Stimulated activated CD8-positive, alpha-beta memory T cell treated with anti-CD3 and anti-CD28 coated beads, Interleukin-2, amount 100 ng/mL, for 1 hour (primary cell): ENCODE measurements at regions not wholly inside any gene's neighbourhood (a gene's known extent, or its start where the extent isn't known, plus 50 kb on each side); places are given as distances from the start of the nearest gene placed in this dataset.
"Not testable (repeated sequence)": the region's sequence is repeated elsewhere in the genome, so short reads cannot be mapped to it uniquely, and the experiment has no call there.

Experiments used
- DNase-seq, 2 donors: peaks; one replicate each; pipeline ENCODE4 v3.0.0-alpha.2; 2020; ENCODE audit warnings: low read depth in 2 of 2

DNA sequence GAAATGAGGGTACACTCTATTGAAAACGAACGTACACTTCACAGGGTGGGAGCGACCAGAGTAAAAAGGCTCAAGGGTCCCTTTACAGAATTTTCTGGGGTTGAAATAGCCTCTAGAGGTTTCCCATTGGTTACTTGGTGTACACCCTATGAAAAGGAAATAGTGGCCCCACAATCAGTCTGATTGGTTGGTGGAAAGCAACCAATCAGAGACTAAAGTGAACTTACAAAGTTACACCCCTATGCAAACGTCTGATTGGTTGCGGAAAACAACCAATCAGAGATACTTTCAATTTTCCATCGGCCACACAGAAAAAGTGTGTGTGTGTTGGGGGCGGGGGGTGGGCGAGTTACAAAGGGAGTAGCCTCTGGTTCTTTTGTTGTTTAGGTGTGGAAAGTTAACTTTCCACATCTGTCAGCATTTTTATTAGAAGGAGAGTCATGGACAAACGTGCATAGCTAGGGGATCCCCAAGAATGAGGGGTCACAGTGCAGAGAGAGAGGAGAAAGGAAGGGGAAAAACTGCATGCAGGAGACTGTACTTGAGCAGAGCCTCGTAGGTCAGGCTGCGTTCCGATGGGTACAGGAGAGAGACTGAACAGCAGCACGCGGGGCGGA is 1152.1 kb downstream of the TBC1D22A start:
- DNase-seq = no peak

DNA sequence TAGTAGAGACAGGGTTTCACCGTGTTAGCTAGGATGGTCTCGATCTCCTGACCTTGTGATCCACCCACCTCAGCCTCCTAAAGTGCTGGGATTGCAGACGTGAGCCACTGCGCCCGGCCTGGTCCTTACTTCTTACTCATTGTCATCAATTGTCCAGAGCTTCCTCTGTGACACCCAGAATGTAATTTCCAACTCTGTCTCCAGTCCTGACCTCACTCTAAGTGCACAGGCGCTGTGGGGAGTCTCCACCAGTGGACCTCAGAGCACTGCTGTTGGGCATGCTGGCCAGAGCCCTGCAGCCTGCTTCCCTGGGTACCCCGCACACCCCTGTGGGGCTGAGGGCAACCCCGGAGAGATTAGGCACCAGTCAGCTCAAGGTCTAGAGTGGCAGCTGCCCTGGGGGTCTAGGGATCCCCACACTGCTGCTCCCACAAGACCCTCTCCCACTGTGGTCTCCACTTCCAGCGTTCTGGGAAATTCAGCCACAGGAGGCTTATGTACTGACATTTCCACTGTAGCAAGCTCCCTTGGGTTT is 1140.3 kb downstream of the TBC1D22A start:
- no peak for DNase-seq

DNA sequence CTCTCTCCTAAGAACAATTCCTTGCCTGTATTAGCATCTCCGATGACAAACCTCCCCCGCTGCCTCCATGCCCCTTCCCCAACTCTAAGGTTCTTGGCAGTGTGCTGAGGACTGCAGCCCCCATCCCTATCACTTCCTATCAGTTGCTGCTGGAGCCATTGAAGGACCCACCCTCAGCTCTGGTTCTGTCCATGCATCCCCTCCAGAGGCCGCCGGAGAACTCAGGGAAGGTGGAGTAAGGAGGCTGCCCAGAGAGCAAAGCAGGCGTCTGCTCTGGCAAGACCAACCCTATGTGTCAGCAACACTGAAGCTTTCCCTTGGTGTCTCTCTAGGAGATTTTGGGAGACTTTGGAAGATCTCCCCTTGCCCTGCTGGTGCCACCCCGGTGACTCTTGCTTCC is 1139.5 kb downstream of the TBC1D22A start:
- DNase-seq = no peak

DNA sequence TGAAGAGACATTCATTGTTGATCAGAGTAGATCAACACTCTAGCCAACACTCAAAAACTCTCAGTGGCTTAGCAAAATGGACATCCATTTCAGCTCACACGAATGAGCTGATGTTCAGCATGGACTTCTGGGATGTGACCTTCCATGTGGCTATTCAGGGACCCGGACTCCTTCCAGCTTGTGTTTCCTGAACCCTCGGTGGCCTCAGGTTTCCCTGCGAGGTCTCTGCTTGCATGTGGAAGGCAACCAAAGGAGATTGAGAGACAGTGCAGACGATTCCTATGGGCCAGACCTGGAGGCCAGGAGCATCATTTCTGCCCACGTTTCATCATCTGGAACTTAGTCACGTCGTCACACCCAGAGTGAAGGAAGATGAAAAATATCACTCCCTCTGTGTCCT is 1137.4 kb downstream of the TBC1D22A start:
- no peak for DNase-seq

DNA sequence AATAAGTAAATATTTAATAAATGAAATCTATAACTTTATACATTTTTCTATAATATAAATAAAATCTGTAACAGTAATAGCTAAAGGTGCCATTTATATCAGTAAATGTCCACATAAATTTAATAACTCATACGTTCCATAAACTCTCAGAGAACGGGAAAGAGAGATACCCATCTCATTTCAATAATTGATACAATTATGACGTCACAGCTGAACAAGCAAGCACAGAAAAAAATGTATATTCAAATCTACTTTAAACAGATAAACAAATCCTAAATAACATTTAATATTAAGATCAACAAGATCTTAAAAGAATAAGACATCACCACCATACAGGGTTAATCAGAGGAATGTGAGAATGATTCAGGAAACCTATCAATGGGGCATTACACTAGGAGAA is 1136.5 kb downstream of the TBC1D22A start:
- no peak for DNase-seq

DNA sequence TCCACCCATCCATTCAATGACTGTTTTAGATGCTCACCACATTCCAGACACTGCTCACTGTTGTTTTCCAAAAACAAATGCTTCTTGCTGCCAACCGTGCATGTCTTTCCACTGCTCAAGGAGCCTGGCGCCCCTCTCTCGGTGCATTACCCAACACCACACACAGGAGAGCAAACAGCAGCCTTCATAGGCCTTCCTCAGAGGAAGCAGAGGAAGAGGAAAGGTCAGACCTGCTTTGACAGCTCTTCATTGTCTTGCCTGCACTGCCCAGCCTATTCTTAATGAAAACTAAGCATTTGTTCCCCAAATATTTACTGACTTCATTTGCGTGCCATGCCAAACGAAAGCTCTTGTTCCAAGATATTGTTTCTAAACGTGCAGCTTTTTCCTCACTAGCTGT is 1129.2 kb downstream of the TBC1D22A start:
- DNase-seq = no peak

DNA sequence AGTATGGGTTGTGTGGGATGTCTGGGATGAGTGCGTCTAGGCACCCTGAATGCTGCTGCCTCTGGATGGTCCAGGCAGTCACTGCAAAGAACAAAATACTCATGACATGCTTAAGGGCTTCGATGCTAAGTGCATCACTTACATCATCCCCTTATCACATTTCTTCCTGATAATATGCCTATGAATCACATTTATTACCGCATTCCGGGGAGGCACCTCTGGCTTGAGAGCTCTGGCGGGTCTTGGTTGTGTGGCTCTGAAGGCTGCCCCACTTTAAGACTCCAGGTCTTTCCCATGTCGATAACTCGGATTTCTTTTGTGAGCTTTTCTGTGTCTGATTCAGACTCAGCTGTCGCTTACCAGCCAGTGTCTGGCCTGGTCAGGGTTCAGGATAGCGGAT is 1126.4 kb downstream of the TBC1D22A start:
- no peak for DNase-seq

DNA sequence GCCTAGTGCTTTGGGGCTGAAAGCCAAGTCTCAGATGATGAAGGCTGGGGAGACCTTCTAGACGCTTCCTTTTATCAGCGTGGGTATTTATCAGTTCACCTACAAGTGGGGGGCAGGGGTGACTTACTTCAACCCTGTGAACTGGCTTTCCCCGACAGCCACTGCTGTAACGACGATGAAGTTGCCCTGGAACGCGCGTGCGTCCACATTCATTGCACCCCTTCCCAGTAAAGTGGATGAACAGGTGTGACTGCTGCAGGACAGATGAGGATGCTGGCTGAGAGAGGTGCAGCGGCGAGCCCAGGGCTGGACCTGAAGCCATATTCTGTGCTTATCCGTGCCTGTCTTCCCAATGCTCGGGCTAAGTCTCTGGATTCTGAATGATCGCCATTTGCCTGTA is 1122.3 kb downstream of the TBC1D22A start:
- no peak for DNase-seq

DNA sequence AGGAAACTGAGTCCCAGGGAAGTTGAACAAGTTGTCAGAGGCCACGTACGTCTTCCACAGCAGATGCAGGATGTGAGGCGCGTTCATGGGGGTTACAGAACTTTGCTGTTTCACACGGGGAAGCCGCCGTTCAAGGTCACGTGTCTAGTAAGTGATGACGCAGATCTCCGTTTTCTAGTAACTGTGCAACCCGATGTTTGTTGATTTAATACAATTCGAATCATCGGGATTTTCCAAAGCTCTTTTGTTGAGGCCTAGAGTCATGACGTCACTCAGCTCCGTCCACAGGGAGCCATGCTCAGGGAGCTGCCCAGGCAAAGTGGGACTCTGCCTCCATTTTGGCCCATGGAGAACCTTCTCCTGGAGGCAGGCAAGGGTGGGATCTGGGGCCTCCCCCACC is 1121.8 kb downstream of the TBC1D22A start:
- no peak for DNase-seq

DNA sequence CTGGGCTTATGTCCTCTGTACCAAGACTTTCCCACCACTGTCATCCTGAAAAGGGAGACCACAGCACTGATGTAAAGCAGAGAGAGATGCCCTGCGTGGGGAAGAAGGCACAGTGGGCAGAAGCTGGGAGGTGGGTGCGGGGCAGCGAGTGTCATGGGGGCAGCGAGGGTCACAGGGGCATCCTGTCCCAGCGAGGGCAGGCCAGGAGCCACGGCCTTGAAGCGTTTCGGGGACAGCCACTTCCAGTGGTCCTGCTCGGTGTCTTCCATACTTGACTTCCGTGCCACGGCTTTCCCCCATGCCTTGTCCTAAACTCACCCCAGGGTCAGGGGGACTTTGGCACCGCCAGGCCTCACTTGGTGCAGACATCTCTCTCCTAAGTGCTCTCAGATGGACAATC is 1121.3 kb downstream of the TBC1D22A start:
- DNase-seq = no peak

DNA sequence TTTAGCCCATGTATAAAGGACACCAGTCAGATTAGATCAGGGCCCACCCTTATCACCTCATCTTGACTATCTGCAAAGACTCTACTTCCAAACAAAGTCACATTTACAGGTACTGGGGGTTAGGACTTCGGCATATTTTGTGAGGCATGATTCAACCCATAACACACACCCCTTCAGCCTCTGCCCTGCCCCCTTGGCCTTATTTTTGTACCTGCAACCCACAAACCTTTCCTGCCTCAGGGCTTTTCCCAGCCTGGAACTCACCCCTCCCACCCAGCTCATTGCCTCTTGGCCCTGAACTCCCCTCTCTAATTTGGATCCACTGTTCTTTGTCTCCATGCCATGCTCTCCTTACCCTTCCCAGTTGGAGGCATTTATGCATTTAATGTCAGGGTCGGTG is 1116.9 kb downstream of the TBC1D22A start:
- no peak for DNase-seq

DNA sequence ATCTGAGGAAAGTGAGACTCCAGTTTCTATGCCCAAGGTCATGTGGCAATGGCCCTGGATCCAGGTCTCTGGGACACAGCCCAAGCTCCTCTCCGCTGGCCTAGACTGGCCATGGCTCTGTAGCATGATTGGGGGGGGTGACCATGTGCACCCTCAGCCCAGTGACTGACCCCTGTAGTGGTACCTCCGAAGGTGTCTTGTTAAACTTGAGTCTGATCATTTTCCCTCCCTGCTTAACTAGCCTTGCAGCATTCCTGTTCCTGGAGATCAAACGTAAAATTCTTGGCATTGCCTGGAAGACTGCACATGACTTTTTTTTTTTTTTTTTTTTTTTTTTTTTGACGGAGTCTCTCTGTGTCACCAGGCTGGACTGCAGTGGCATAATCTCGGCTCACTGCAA is 1116.0 kb downstream of the TBC1D22A start:
- DNase-seq = no peak

DNA sequence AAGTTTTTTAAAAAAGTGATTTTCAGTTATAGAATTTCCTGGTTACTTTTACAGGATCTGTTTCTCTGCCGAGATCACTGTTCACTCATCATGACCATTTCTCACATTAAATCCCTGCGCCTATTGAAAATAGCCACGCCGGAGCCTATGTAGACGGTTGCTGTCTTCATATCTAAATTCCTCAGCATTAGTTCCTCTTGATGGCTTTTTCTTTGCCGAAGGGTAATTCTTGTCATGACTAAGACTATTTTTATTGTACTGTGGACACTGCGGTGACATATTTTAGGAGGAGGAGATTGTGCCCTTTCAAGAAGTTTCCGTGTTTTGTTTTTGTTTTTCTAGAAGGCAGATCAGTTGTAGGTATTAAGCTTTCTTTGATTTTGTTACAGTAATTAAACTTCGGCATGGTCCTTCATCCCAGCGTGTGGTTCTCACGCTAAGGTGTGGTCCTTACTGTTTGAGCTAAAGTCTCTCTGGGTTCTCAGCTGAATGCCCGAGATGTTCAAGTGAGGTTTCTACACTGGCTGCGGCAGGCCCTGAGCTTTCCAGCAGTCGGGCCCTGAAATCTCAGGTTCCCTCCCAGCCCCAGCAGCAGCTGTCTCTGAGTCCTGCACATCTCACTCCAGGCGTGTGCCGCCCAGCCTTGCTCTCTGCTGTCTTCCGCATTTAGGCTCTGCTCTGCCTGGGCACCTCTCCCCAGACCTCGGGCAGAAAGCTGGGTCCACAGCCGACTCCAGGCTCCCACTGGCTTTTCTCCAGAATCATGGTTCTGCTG is 1110.5 kb downstream of the TBC1D22A start:
- DNase-seq = no peak

DNA sequence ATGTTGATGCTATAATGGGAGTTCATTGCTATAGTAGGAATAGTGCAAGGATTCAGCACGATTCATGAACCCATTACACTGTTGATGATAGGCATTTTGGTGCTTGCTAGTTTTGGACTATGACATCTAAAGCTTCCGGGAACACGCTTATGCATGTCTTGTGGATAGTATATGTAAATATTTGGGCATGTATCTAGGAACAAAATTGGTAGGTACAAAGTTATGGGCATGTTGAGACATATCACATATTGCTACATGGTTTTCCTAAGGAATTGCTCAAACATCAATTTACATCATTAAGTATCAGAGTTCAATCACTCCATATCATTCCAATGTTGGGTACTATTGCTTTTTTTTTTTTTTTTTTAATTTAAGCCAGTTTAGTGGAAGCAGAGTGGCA is 1103.2 kb downstream of the TBC1D22A start:
- no peak for DNase-seq

DNA sequence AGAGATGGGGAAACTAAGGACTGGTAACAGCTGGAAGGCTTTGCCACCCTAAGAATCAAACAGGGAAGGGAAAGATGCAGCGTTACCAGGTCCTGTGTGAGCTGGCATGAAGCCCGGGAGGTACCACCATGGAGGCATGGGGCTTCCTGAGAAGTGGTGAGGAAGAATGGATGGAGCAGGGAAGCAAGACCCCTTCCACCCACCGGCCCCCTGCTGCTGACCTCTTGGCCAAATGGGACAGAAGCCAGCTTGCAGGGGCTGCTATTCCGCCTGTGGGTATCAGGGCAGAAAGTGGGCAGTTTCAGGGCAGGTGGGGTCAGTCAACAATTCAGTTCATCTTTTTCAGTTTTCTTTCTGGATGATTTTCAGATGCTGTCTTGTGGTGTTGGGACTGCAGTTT is 1099.9 kb downstream of the TBC1D22A start:
- no peak for DNase-seq

DNA sequence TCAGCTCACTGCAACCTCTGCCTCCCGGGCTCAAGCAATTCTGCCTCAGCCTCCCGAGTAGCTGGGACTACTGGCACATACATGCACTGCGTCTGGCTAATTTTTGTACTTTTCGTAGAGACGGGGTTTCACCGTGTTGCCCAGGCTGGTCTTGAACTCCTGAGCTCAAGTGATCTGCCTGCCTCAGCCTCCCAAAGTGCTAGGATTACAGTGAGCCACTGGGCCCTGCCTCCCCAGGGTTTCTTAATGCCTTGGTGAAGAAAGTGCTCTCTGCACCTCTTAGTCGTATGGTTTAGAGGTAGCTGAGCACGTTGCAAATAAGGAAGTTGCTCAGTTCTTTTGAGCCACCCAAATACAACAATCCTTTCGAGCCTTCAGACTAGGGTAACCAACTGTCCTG is 1098.5 kb downstream of the TBC1D22A start:
- not testable (repeated sequence) for DNase-seq

DNA sequence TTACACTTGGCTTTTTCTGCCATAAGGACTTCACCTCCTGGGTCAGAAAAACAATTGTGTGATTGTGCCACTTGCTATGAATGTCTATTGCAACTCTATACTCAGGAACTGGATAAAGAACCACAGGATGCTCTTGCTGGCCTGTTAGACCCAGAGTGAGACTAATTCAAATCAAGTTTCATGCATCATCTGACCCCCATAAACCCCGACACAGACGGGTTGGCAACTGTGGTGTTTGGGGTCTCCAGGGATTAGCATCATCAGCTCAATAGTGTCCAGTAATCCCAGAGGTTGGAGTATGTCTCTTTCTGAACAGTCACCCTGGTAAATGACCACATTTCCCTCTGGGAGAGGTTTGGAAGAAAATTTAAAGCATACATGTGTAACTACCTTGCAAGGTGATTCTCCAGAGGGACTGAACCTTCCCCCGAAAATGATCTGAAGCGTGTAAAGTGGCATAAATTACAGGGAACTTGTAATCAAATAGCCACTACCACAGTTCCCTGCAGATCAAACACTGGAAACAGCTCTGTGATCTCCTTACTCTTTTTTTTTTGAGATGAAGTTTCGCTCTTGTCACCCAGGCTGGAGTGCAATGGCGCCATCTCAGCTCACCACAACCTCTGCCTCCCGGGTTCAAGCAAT is 1097.6 kb downstream of the TBC1D22A start:
- no peak for DNase-seq

DNA sequence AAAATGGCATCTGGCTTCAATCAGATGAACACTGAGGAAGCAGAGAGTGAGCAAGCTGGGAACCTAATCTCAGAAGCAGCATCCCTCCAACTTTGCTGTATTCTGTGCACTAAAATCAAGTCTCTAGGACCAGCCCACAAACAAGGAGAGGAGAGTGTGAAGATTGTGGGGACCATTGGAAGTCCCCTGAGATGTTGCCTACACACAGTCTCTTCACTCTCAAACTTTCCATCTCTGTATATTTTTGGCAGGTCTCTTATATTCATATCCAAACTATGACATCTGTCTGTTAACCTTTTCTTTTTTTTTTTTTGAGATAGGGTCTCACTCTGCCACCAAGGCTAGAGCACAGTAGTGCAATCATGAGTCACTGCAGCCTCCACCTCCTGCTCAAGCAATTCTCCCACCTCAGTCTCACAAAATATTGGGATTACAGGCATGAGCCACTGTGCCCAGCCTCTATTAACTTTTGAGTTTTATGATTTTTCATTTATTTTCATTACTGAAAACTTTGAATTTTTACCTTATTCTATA is 1096.4 kb downstream of the TBC1D22A start:
- DNase-seq = no peak

DNA sequence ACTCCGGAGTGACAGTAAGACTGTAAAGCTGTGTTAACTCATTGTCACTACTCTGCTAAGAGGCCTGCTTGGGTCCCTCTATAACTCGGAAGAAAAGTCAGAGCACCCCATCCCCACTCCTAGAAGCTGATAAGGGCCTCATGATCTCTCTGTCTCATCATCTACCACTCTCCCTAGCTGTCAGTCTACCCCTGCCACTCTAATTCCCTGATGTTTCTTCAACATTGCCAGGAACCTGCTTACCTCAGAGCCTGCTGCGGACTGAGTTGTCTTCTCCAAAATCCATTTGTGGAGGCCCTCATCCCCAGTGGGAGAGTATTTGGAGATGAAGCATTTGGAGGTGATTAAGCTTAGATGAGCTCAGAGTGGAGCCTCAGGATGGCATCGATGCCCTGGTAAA is 1092.2 kb downstream of the TBC1D22A start:
- DNase-seq = no peak

DNA sequence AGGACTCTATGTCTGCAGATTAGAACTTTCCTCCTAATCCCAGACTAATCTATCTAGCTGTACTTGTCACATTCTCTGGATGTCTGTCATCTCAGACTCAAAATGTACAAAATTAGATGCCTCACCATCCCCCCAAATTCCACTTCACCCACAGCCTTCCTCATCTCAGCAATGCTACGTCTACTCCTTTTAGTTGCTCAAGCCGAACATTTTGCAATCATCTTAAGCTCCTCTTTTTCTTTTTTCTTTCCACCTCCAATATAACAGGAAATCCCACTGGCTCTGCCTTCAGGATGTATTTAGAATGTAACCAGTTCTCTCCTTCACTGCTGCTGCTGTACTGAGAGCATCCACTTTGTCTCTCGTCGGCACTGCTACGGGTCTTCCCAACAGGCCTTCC is 1091.8 kb downstream of the TBC1D22A start:
- DNase-seq = no peak

DNA sequence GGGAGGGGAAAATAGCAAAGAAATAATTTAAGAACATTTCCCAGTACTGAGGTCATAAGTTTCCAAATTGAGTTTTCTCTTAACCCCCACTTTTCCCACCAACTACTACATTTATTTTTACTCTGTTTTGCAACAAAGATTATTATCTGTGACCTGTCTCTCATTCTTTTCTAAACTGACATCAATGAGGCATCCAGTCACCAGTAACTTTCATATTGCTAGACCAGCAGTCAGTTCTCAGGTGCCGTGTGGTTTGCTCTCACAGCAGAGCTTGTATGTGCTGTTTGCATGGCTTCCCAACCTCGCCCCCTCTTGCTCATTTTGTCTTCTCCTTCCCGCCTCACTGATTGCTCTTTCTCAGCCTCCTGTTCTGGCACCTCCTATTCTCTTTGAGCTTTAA is 1091.3 kb downstream of the TBC1D22A start:
- no peak for DNase-seq

DNA sequence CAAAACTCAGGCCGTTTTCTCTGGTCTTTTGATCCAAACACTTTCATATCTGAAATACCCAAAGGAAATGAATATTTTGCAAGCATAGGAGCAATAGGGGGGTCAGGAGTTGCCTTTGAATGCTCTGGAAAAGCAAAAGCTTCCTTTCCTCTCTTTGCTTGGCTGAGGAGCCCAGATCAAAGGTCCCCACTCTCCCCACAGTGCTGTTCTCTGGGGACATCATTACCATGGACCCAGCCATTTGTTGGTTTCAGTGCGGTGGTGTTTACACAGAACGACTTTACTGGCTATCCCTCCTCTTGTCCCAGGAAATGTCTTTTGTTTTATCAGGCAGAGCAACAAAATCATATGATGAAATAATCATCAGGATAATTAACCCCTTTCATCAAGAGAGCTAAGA is 1089.1 kb downstream of the TBC1D22A start:
- no peak for DNase-seq

DNA sequence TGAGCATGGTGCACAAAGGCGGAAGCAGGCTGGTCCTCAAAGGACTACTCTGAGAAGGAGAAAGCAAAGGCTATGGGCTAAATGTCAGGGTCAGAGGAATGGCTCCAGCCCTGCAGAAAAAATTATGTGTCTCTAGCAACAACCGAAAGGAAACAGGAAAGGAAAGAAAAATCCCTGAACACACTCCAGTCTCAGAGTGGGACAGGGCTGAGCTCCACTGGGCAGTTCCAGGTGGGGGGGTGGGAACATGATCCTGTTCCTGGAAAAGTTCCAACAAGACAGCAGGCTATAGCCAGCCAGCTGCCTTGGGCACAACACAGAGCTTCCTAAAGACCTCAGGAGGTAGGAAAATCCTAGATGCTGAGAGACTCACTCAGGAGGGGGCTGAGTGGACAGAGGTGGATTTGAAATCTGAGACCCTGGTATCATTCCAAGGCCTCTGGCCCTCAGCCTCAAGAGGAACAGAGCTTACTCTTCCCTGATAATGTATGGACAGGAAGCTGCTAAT is 1088.2 kb downstream of the TBC1D22A start:
- DNase-seq = no peak
